Lower lobe of right lung (tissue), 2 donors: ENCODE measurements at regions not wholly inside any gene's neighbourhood (a gene's known extent, or its start where the extent isn't known, plus 50 kb on each side); places are given as distances from the start of the nearest gene placed in this dataset.
"Not testable (repeated sequence)": the region's sequence is repeated elsewhere in the genome, so short reads cannot be mapped to it uniquely, and the experiment has no call there.

Source experiments
- ATAC-seq, 2 donors: fragments of 200-7000 bp; cut with Tn5 transposase; one replicate each; pipeline ENCODE4 v1.9.1; 2020 to 2022; ENCODE audit warnings: mild to moderate bottlenecking in 2 of 2, moderate library complexity in 2 of 2
- DNase-seq: peaks from one replicate; pipeline ENCODE4 v3.0.0-alpha.2; 2020
- H3K27ac ChIP-seq: fragments of 200-600 bp; one replicate; pipeline ENCODE4 v1.8.0; 2022
- H3K27me3 ChIP-seq: fragments of 200-600 bp; one replicate; pipeline ENCODE4 v1.8.0; 2022; ENCODE audit warnings: low read depth
- H3K36me3 ChIP-seq: fragments of 200-600 bp; one replicate; pipeline ENCODE4 v1.8.0; 2022; ENCODE audit warnings: mild to moderate bottlenecking
- H3K4me1 ChIP-seq: fragments of 200-600 bp; one replicate; pipeline ENCODE4 v1.8.0; 2022
- H3K4me3 ChIP-seq: fragments of 200-600 bp; one replicate; pipeline ENCODE4 v1.8.0; 2022; ENCODE audit warnings: mild to moderate bottlenecking
- H3K9me3 ChIP-seq: fragments of 200-600 bp; one replicate; pipeline ENCODE4 v1.8.0; 2022
- CTCF ChIP-seq: fragments of 200-600 bp; IDR thresholded peaks from one replicate; pipeline ENCODE4 v1.8.0; 2022; ENCODE audit warnings: antibody characterized with exemption, mild to moderate bottlenecking
- intact Hi-C: fragments of 100-400 bp; cut with DNase I; formaldehyde crosslinking; loops from one replicate; pipeline ENCODE4 v1.11.0; 2022
- donor health status: DM: no; HTN: yes; CAD: no; lungs with severe emphysema.

GRCh38 chr12:31819427-31819826 is 90.6 kb upstream of the AMN1 start:
- Histone ChIP-seq H3K36me3 (no peaks in the 10 kb centered on the region), H3K4me1 (no peaks in the 10 kb centered on the region), H3K27me3 (no peaks in the 10 kb centered on the region), H3K9me3 (no peaks in the 10 kb centered on the region), H3K27ac (no peak overlapping the region), H3K4me3 (no peak overlapping the region)
- DNase-seq (no peak), ATAC-seq (no peak)
- intact Hi-C loops = no loop called here
- no peak for TF ChIP-seq CTCF

GRCh38 chr12:31818623-31819268 is 89.9 kb upstream of the AMN1 start:
- Histone ChIP-seq H3K4me3 (no peak overlapping the region), H3K36me3 (no peaks in the 10 kb centered on the region), H3K9me3 (no peaks in the 10 kb centered on the region), H3K27ac (no peak overlapping the region), H3K27me3 (no peaks in the 10 kb centered on the region), H3K4me1 (no peaks in the 10 kb centered on the region)
- TF ChIP-seq CTCF = no peak
- ATAC-seq (no peak), DNase-seq (no peak)
- intact Hi-C loops = no loop called here

DNA sequence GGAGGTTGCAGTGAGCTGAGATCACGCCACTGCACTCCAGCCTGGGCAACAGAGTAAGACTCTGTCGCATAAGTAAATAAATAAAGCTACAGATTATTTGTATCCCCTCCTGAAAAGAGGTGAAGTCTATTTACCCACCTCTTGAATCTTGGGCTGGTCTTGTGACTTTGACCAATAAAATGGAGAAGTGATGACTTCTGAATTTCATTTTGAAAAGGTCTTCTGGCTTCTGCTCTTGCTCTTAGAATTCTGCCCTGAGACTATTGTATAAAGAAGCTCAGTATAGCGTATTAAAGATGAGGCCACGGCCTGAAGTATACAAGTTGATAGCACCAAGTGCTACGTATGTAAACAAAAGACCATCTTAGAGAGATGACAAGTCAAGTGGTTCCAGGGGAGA is 88.3 kb upstream of the AMN1 start:
- DNase-seq = no peak
- Histone ChIP-seq H3K36me3 (no peaks in the 10 kb centered on the region), H3K4me3 (no peak overlapping the region), H3K4me1 (no peaks in the 10 kb centered on the region), H3K9me3 (no peaks in the 10 kb centered on the region), H3K27ac (no peak overlapping the region), H3K27me3 (no peaks in the 10 kb centered on the region)
- TF ChIP-seq CTCF = no peak
- ATAC-seq = no peak
- intact Hi-C loops = no loop called here

DNA sequence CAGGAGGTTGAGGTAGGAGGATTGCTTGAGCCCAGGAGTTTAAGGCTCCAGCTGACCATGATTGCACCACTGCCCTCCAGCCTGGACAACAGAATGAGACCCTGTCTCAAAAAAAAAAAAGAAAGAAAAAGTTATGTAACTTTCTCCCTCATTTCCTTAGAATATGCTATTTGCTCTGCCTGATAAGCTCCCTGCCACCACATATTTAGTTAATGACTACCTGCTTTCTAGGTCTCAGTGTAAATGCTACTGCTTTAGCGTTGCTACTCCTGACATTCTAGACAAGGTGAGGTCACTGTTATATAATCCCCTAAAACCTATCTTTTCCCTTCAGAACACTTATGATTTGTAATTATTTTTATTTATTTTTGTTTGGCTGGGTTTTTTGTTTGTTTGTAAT is 86.3 kb upstream of the AMN1 start:
- intact Hi-C loops = no loop called here
- no peak for DNase-seq
- TF ChIP-seq CTCF = no peak
- Histone ChIP-seq H3K27ac (no peak overlapping the region), H3K27me3 (no peaks in the 10 kb centered on the region), H3K36me3 (no peaks in the 10 kb centered on the region), H3K4me3 (no peak overlapping the region), H3K4me1 (no peaks in the 10 kb centered on the region), H3K9me3 (no peaks in the 10 kb centered on the region)
- peak in 1 of 2 donors; percentile 58 for ATAC-seq

GRCh38 chr12:31813305-31813704 is 84.5 kb upstream of the AMN1 start:
- Histone ChIP-seq H3K36me3 (no peaks in the 10 kb centered on the region), H3K9me3 (no peaks in the 10 kb centered on the region), H3K4me1 (no peaks in the 10 kb centered on the region), H3K4me3 (no peak overlapping the region), H3K27ac (no peak overlapping the region), H3K27me3 (no peaks in the 10 kb centered on the region)
- ATAC-seq = no peak
- no peak for DNase-seq
- TF ChIP-seq CTCF = no peak
- intact Hi-C loops = no loop called here

- ATAC-seq (no peak), DNase-seq (no peak)
- no peak for TF ChIP-seq CTCF
- Histone ChIP-seq H3K4me3 (no peak overlapping the region), H3K9me3 (no peaks in the 10 kb centered on the region), H3K4me1 (no peaks in the 10 kb centered on the region), H3K27ac (no peak overlapping the region), H3K36me3 (no peaks in the 10 kb centered on the region), H3K27me3 (no peaks in the 10 kb centered on the region)
- intact Hi-C loops = no loop called here
These were observed 78.9 kb upstream of the AMN1 start for GRCh38 chr12:31807773-31808097.

- DNase-seq, H3K4me3 ChIP-seq, H3K4me1 ChIP-seq, H3K36me3 ChIP-seq, intact Hi-C loops, ATAC-seq, H3K9me3 ChIP-seq, H3K27me3 ChIP-seq, H3K27ac ChIP-seq: not testable (repeated sequence)
These were observed 78.4 kb upstream of the AMN1 start for GRCh38 chr12:31807081-31807772.

- H3K27ac ChIP-seq, ATAC-seq, H3K27me3 ChIP-seq, H3K9me3 ChIP-seq, H3K36me3 ChIP-seq, DNase-seq, intact Hi-C loops, H3K4me1 ChIP-seq, H3K4me3 ChIP-seq: not testable (repeated sequence)
These were observed 76.9 kb upstream of the AMN1 start for GRCh38 chr12:31805681-31806080.
